Endodermal cell (in vitro differentiated cells): ENCODE measurements at regions not wholly inside any gene's neighbourhood (a gene's known extent, or its start where the extent isn't known, plus 50 kb on each side); places are given as distances from the start of the nearest gene placed in this dataset.
A peak's percentile ranks its signal among the peaks of the same experiment; 100 is the strongest.
"Not testable (repeated sequence)": the region's sequence is repeated elsewhere in the genome, so short reads cannot be mapped to it uniquely, and the experiment has no call there.

Experiments used
- DNase-seq: peaks from one replicate; pipeline ENCODE4 v3.0.0-alpha.2; 2017
- H3K27ac ChIP-seq: 2 replicates; pipeline ENCODE4 v1.5.1; 2013; ENCODE audit warnings: mild to moderate bottlenecking, low read depth, low read length, moderate library complexity
- H3K27me3 ChIP-seq: 2 replicates; pipeline ENCODE4 v1.6.1; 2013; ENCODE audit warnings: mild to moderate bottlenecking, low read length, moderate library complexity; ENCODE audit not compliant: insufficient read depth, control insufficient read depth, poor library complexity, severe bottlenecking
- H3K36me3 ChIP-seq: 2 replicates; pipeline ENCODE4 v1.7.0; 2013; ENCODE audit warnings: mild to moderate bottlenecking, low read length, moderate library complexity; ENCODE audit not compliant: control insufficient read depth, insufficient read depth
- H3K4me1 ChIP-seq: one replicate; pipeline ENCODE4 v1.7.0; 2013; ENCODE audit warnings: low read length; ENCODE audit not compliant: control insufficient read depth, insufficient read depth
- H3K4me3 ChIP-seq: 2 replicates; pipeline ENCODE4 v1.5.1; 2013; ENCODE audit warnings: mild to moderate bottlenecking, low read length, moderate library complexity
- H3K9ac ChIP-seq: 2 replicates; pipeline ENCODE4 v1.6.1; 2013; ENCODE audit warnings: mild to moderate bottlenecking, low read length, moderate library complexity; ENCODE audit not compliant: poor library complexity, severe bottlenecking; ENCODE audit errors: extremely low read depth
- H3K9me3 ChIP-seq: 2 replicates; pipeline ENCODE4 v1.6.1; 2013; ENCODE audit warnings: mild to moderate bottlenecking, low read length, moderate library complexity; ENCODE audit not compliant: control insufficient read depth
- H3K27ac Mint-ChIP-seq: 2 replicates; pipeline ENCODE4 v1.8.0; 2020; ENCODE audit warnings: mixed read lengths
- H3K27me3 Mint-ChIP-seq: 2 replicates; pipeline ENCODE4 v1.8.0; 2021; ENCODE audit warnings: mild to moderate bottlenecking, mixed read lengths; ENCODE audit not compliant: insufficient read depth
- H3K36me3 Mint-ChIP-seq: 2 replicates; pipeline ENCODE4 v1.8.0; 2020; ENCODE audit warnings: low read depth, mixed read lengths
- H3K4me1 Mint-ChIP-seq: 2 replicates; pipeline ENCODE4 v1.8.0; 2020; ENCODE audit warnings: mixed read lengths
- H3K4me3 Mint-ChIP-seq: 2 replicates; pipeline ENCODE4 v1.8.0; 2020; ENCODE audit warnings: mild to moderate bottlenecking, moderate library complexity, mixed read lengths
- H3K9me3 Mint-ChIP-seq: 2 replicates; pipeline ENCODE4 v1.8.0; 2020; ENCODE audit warnings: mild to moderate bottlenecking, mixed read lengths
- CTCF ChIP-seq: fragments of 200-600 bp; sonication (generic); conservative IDR thresholded peaks from 2 replicates; pipeline ENCODE4 v1.5.0; 2021; ENCODE audit warnings: antibody characterized with exemption, mild to moderate bottlenecking
- WGBS, 2 experiments: methylation state at CpG; one replicate each; pipeline versions ENCODE4 v1.1.5 to v1.1.7; 2013; ENCODE audit warnings: missing lambda C conversion rate in 2 of 2, mixed read lengths in 1 of 2; ENCODE audit not compliant: insufficient coverage in 1 of 2, insufficient read length in 1 of 2; 5-methylcytosine and 5-hydroxymethylcytosine counted together

- Mint-ChIP-seq H3K27ac (no peak overlapping the region), H3K27me3 (peaks cover 2% of the 10 kb centered on the region), H3K4me3 (no peak overlapping the region), H3K9me3 (no peaks in the 10 kb centered on the region), H3K4me1 (peaks cover 30% of the 10 kb centered on the region), H3K36me3 (no peaks in the 10 kb centered on the region)
- H3K4me1 ChIP-seq = peaks cover 11% of the 10 kb centered on the region
- TF ChIP-seq CTCF = no peak
- WGBS, 2 experiments = 57% methylated on average over 1 of the region's 1 CpG; no CpG with 5 or more reads in 1 of the 2 experiments
- no peaks in the 10 kb centered on the region for H3K36me3 ChIP-seq
- H3K4me3 ChIP-seq = no peak overlapping the region
- peak; percentile 75 for DNase-seq
- no peaks in the 10 kb centered on the region for H3K27me3 ChIP-seq
- no peak overlapping the region for H3K27ac ChIP-seq
- H3K9me3 ChIP-seq = no peaks in the 10 kb centered on the region
- H3K9ac ChIP-seq = no peak overlapping the region
These were observed 57.8 kb downstream of the TRIL start for GRCh38 chr7:28900311-28900710.

- 92 to 100% methylated on average over 2 to 4 of the region's 6 CpGs for WGBS, 2 experiments
- no peaks in the 10 kb centered on the region for H3K36me3 Mint-ChIP-seq
- no peak overlapping the region for H3K27ac Mint-ChIP-seq
- H3K27ac ChIP-seq = no peak overlapping the region
- H3K27me3 Mint-ChIP-seq = peaks cover 2% of the 10 kb centered on the region
- no peak overlapping the region for H3K4me3 Mint-ChIP-seq
- no peaks in the 10 kb centered on the region for H3K9me3 Mint-ChIP-seq
- TF ChIP-seq CTCF = no peak
- no peaks in the 10 kb centered on the region for H3K36me3 ChIP-seq
- no peaks in the 10 kb centered on the region for H3K27me3 ChIP-seq
- H3K4me3 ChIP-seq = no peak overlapping the region
- H3K4me1 Mint-ChIP-seq = peaks cover 25% of the 10 kb centered on the region
- DNase-seq = no peak
- no peaks in the 10 kb centered on the region for H3K4me1 ChIP-seq
- no peaks in the 10 kb centered on the region for H3K9me3 ChIP-seq
- H3K9ac ChIP-seq = no peak overlapping the region
These were observed 64.2 kb downstream of the TRIL start for GRCh38 chr7:28893888-28894287.

DNA sequence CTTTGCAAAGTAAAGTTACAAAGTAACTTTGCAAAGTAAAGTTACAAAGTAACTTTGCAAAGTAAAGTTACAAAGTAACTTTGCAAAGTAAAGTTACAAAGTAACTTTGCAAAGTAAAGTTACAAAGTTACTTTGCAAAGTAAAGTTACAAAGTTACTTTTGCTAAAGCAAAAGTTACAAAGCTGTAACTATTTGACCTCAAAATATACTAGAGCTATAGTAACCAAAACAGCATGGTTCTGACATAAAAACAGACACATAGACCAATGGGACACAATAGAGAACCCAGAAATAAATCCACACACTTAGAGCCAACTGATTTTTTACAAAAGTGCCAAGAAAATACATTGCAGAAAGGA is 66.3 kb downstream of the TRIL start:
- DNase-seq, H3K9me3 Mint-ChIP-seq, H3K4me3 ChIP-seq, H3K27ac ChIP-seq, H3K9me3 ChIP-seq, H3K27me3 ChIP-seq, H3K4me1 ChIP-seq, H3K27me3 Mint-ChIP-seq, H3K36me3 Mint-ChIP-seq, H3K27ac Mint-ChIP-seq, H3K4me3 Mint-ChIP-seq, H3K9ac ChIP-seq, H3K36me3 ChIP-seq: not testable (repeated sequence)
- peaks cover 26% of the 10 kb centered on the region for H3K4me1 Mint-ChIP-seq

GRCh38 chr7:28891192-28891875 is 66.8 kb downstream of the TRIL start:
- H3K9me3 ChIP-seq = no peaks in the 10 kb centered on the region
- Mint-ChIP-seq H3K27ac (peak overlapping the region; percentile 14), H3K9me3 (no peaks in the 10 kb centered on the region), H3K4me3 (no peak overlapping the region), H3K27me3 (no peaks in the 10 kb centered on the region), H3K4me1 (peaks cover 26% of the 10 kb centered on the region), H3K36me3 (no peaks in the 10 kb centered on the region)
- H3K27me3 ChIP-seq = no peaks in the 10 kb centered on the region
- H3K4me1 ChIP-seq = no peaks in the 10 kb centered on the region
- peak; percentile 81 for DNase-seq
- no peak overlapping the region for H3K27ac ChIP-seq
- no peak overlapping the region for H3K4me3 ChIP-seq
- WGBS, 2 experiments = 0 to 55% methylated on average over 1 to 5 of the region's 5 CpGs
- no peaks in the 10 kb centered on the region for H3K36me3 ChIP-seq
- no peak overlapping the region for H3K9ac ChIP-seq
- TF ChIP-seq CTCF = peak; percentile 30
